ENCODE measurements at regions not wholly inside any gene's neighbourhood (a gene's known extent, or its start where the extent isn't known, plus 50 kb on each side); places are given as distances from the start of the nearest gene placed in this dataset.

DNA sequence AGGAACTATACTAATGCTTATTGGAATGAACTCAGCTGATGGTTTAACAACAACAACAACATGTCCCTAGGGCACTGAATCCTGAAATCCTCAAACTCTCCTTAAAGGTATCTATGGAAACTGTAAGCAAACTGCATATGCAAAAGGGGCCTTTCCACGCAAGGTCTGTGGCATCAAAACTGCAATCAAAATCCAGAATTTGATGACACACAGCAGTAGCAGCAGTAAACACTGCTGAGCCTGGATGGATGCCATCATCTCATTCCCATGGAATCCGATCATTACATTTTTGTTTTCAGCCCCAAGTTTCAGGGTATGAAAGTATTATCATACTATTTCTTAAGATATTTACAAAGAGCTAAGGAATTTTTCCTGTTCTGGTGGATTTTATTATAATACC is 399.7 kb downstream of the VPS13C start:
- no peak for DNase-seq
- no peaks in the 10 kb centered on the region for H3K27me3 ChIP-seq (ENCODE audit: insufficient read depth, low read depth, severe bottlenecking)
- no peak overlapping the region for H3K4me3 ChIP-seq (ENCODE audit: low read depth, low read length)
- H3K9me3 ChIP-seq (ENCODE audit: severe bottlenecking) = no peaks in the 10 kb centered on the region
- no peaks in the 10 kb centered on the region for H3K36me3 ChIP-seq
- TF ChIP-seq, protein P1, sequence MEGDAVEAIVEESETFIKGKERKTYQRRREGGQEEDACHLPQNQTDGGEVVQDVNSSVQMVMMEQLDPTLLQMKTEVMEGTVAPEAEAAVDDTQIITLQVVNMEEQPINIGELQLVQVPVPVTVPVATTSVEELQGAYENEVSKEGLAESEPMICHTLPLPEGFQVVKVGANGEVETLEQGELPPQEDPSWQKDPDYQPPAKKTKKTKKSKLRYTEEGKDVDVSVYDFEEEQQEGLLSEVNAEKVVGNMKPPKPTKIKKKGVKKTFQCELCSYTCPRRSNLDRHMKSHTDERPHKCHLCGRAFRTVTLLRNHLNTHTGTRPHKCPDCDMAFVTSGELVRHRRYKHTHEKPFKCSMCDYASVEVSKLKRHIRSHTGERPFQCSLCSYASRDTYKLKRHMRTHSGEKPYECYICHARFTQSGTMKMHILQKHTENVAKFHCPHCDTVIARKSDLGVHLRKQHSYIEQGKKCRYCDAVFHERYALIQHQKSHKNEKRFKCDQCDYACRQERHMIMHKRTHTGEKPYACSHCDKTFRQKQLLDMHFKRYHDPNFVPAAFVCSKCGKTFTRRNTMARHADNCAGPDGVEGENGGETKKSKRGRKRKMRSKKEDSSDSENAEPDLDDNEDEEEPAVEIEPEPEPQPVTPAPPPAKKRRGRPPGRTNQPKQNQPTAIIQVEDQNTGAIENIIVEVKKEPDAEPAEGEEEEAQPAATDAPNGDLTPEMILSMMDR (IDR thresholded peaks at IDR 0.05; ENCODE audit: low read depth, low read length) = no peak
- H3K27ac ChIP-seq = no peak overlapping the region

DNA sequence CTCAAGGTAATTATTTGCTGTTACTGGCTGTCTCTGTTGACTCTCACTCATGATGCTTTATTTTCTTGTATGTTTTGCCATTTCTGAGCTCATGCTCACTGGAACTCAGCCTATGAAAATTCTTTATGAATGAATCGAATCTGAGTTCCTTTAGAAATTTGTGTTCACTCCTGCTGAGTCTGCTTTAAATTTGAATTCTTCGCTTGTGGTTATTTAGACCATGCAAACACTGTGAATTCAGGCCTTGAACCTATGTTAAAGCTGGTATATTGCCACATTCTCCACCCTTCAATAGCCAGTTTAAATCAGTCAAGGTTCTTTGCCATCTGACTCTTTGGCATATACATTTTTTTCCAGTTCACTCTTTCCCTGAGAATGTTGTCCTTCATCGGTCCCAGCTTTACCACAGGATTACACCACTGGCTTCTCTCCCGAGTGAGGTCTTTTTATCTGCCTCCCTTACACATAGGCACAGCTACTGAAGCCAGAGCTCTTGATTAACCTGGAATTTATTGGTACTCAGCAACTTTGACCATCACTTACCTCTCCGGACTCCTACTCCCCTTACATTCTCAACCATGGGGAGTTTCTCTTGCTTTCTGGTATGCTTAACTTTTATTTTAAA is 400.6 kb downstream of the VPS13C start:
- H3K36me3 ChIP-seq = no peaks in the 10 kb centered on the region
- no peak overlapping the region for H3K4me3 ChIP-seq (ENCODE audit: low read depth, low read length)
- DNase-seq = no peak
- TF ChIP-seq, protein P1 (IDR thresholded peaks at IDR 0.05; ENCODE audit: low read depth, low read length) = no peak
- H3K27me3 ChIP-seq (ENCODE audit: insufficient read depth, low read depth, severe bottlenecking) = no peaks in the 10 kb centered on the region
- no peak overlapping the region for H3K27ac ChIP-seq
- H3K9me3 ChIP-seq (ENCODE audit: severe bottlenecking) = no peaks in the 10 kb centered on the region

DNA sequence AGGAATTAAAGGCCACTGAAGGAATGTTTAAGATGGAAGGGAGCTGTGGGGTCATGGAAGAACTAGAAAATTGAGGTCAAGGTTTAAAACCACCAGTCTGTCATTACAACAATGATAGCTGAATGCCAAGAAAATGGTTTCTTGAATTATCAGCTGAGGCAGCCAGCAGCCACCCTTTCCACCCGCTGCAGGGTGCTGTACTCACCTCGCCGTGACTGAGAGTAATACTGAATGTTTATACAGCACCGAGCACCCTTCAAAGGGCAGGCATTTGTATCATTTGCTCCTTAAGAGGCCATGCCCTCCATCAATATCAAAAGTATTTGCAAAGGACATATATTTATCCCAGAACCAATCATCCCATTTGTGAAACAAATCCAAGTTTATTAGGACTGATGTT is 402.8 kb downstream of the VPS13C start:
- Histone ChIP-seq H3K27ac (no peak overlapping the region), H3K9me3 (ENCODE audit: severe bottlenecking) (no peaks in the 10 kb centered on the region), H3K36me3 (no peaks in the 10 kb centered on the region), H3K4me3 (ENCODE audit: low read depth, low read length) (no peak overlapping the region), H3K27me3 (ENCODE audit: insufficient read depth, low read depth, severe bottlenecking) (no peaks in the 10 kb centered on the region)
- DNase-seq = no peak
- TF ChIP-seq, protein P1 (IDR thresholded peaks at IDR 0.05; ENCODE audit: low read depth, low read length) = no peak

DNA sequence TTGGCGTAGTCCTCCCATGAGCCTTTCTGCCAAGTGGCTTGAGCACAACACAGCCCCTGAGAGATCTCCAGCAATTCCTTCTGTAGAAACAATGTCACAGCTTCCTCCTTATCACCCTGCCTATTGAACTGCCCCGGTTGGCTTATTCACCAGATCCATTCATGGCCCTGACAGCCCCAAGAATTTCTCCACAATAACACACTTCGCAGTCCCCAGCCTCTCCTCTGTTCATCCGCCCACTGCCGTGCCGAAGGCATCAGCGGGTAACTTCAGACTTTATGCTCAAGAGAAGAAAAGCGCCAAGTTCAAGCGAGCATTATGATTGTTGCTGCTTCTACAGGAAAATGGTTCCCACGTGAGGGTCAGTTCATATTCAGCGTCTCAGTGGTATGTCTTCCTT is 403.9 kb downstream of the VPS13C start:
- TF ChIP-seq, protein P1 (IDR thresholded peaks at IDR 0.05; ENCODE audit: low read depth, low read length) = no peak
- Histone ChIP-seq H3K36me3 (no peaks in the 10 kb centered on the region), H3K9me3 (ENCODE audit: severe bottlenecking) (no peaks in the 10 kb centered on the region), H3K4me3 (ENCODE audit: low read depth, low read length) (no peak overlapping the region), H3K27me3 (ENCODE audit: insufficient read depth, low read depth, severe bottlenecking) (no peaks in the 10 kb centered on the region), H3K27ac (no peak overlapping the region)
- DNase-seq = no peak

DNA sequence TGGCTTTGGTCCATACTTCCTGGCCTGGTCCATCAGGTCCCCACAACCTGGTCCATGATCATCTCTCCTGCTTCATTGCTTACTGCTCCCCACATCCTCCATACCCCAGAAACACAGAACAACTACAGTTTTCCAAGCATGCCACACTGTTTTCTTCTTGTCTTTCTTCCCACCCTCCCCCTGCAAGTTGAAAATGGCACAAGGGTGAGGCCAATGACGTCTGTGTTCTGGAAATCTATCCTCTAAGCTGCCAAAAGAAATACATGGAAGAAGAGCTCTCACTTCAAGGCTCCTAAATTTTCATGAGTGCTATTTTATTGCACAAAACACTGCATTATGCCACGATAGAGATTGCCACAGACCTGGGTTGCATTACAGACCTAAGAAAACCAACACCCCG is 404.4 kb downstream of the VPS13C start:
- DNase-seq = no peak

More for the DNA sequence above, 404.4 kb downstream of the VPS13C start:
- H3K4me3 ChIP-seq (ENCODE audit: low read depth, low read length) = no peak overlapping the region
- H3K36me3 ChIP-seq = no peaks in the 10 kb centered on the region
- H3K27ac ChIP-seq = no peak overlapping the region
- TF ChIP-seq, protein P1 (IDR thresholded peaks at IDR 0.05; ENCODE audit: low read depth, low read length) = no peak
- H3K27me3 ChIP-seq (ENCODE audit: insufficient read depth, low read depth, severe bottlenecking) = no peaks in the 10 kb centered on the region
- H3K9me3 ChIP-seq (ENCODE audit: severe bottlenecking) = no peaks in the 10 kb centered on the region

All from WERI-Rb-1 (cell line).